GM23338 (cell line): ENCODE measurements at regions not wholly inside any gene's neighbourhood (a gene's known extent, or its start where the extent isn't known, plus 50 kb on each side); places are given as distances from the start of the nearest gene placed in this dataset.

Source experiments
- ATAC-seq: fragments of 200-7000 bp; cut with Tn5 transposase; 3 replicates; pipeline ENCODE4 v1.9.1; 2020
- DNase-seq: peaks from one replicate; pipeline ENCODE4 v3.0.0-alpha.2; 2015; ENCODE audit warnings: low spot score
- H2AFZ ChIP-seq: fragments of 200-600 bp; sonication (generic); 2 replicates; pipeline ENCODE4 v1.8.0; 2016; ENCODE audit warnings: antibody characterized with exemption, mild to moderate bottlenecking, moderate library complexity
- H3F3A ChIP-seq: fragments of 200-600 bp; sonication (generic); replicated peaks from 2 replicates; pipeline ENCODE4 v1.8.0; 2017; ENCODE audit warnings: antibody characterized with exemption, mixed run types, low read depth
- H3K27ac ChIP-seq: fragments of 200-600 bp; sonication (generic); 2 replicates; pipeline ENCODE4 v1.6.1; 2016; ENCODE audit warnings: low read depth
- H3K27me3 ChIP-seq: fragments of 200-600 bp; sonication (generic); 2 replicates; pipeline ENCODE4 v1.8.0; 2016; ENCODE audit warnings: mild to moderate bottlenecking, mixed run types, moderate library complexity; ENCODE audit not compliant: insufficient read depth
- H3K36me3 ChIP-seq: fragments of 200-600 bp; sonication (generic); 2 replicates; pipeline ENCODE4 v1.8.0; 2016; ENCODE audit warnings: mild to moderate bottlenecking; ENCODE audit not compliant: insufficient read depth
- H3K4me1 ChIP-seq: fragments of 200-600 bp; sonication (generic); 2 replicates; pipeline ENCODE4 v1.8.0; 2016; ENCODE audit warnings: mild to moderate bottlenecking, moderate library complexity; ENCODE audit not compliant: insufficient read depth
- H3K4me2 ChIP-seq: fragments of 200-600 bp; sonication (generic); 2 replicates; pipeline ENCODE4 v1.7.1; 2017; ENCODE audit warnings: mixed run types
- H3K4me3 ChIP-seq: fragments of 200-600 bp; sonication (generic); 2 replicates; pipeline ENCODE4 v1.6.1; 2016; ENCODE audit warnings: mixed run types
- H3K79me2 ChIP-seq: fragments of 200-600 bp; sonication (generic); replicated peaks from 2 replicates; pipeline ENCODE4 v1.8.0; 2017; ENCODE audit warnings: mild to moderate bottlenecking; ENCODE audit not compliant: insufficient read depth
- H3K9me2 ChIP-seq: fragments of 200-600 bp; sonication (generic); 2 replicates; pipeline ENCODE4 v1.8.0; 2017; ENCODE audit not compliant: insufficient read depth
- H4K20me1 ChIP-seq: fragments of 200-600 bp; sonication (generic); replicated peaks from 2 replicates; pipeline ENCODE4 v1.8.0; 2017; ENCODE audit warnings: mild to moderate bottlenecking; ENCODE audit not compliant: insufficient read depth
- H3K27ac Mint-ChIP-seq: 2 replicates; pipeline ENCODE4 v1.8.0; 2020; ENCODE audit warnings: inconsistent platforms, mild to moderate bottlenecking, moderate library complexity, mixed read lengths
- H3K27me3 Mint-ChIP-seq: 3 replicates; pipeline ENCODE4 v1.8.0; 2022; ENCODE audit warnings: low read depth, mild to moderate bottlenecking, moderate library complexity, mixed read lengths, inconsistent platforms; ENCODE audit not compliant: insufficient read depth, poor library complexity
- H3K36me3 Mint-ChIP-seq: 3 replicates; pipeline ENCODE4 v1.8.0; 2021; ENCODE audit warnings: low read depth, mild to moderate bottlenecking, inconsistent platforms, moderate library complexity, mixed read lengths
- H3K4me1 Mint-ChIP-seq: 3 replicates; pipeline ENCODE4 v1.8.0; 2020; ENCODE audit warnings: mild to moderate bottlenecking, inconsistent platforms, mixed read lengths
- H3K4me3 Mint-ChIP-seq: 3 replicates; pipeline ENCODE4 v1.8.0; 2021; ENCODE audit warnings: moderate library complexity, mild to moderate bottlenecking, inconsistent platforms, mixed read lengths
- H3K9me3 Mint-ChIP-seq: 3 replicates; pipeline ENCODE4 v1.8.0; 2020; ENCODE audit warnings: moderate library complexity, mild to moderate bottlenecking, inconsistent platforms, mixed read lengths
- CREB1 ChIP-seq: fragments of 250-450 bp; sonication (Bioruptor Pico); IDR thresholded peaks from 2 replicates; pipeline ENCODE4 v1.5.0; 2020; ENCODE audit warnings: low read depth, mild to moderate bottlenecking, moderate library complexity
- EZH2 ChIP-seq: fragments of 200-600 bp; sonication (generic); IDR thresholded peaks from one replicate; pipeline ENCODE4 v1.8.0; 2017; ENCODE audit warnings: antibody characterized with exemption, mild to moderate bottlenecking, low read depth; ENCODE audit not compliant: unreplicated experiment
- NANOG ChIP-seq: IDR thresholded peaks from 2 replicates; pipeline ENCODE4 v1.6.1; 2016; ENCODE audit warnings: antibody characterized with exemption, borderline replicate concordance
- TF ChIP-seq, protein P1 (sequence below), 2 experiments: fragments of 200-600 bp in 1 of 2; sonication (generic) in 1 of 2; conservative IDR thresholded peaks; 2 replicates each; pipeline versions ENCODE4 v1.5.1 to v1.6.1; 2016 to 2017; ENCODE audit warnings: antibody characterized with exemption in 2 of 2, low read depth in 2 of 2, mild to moderate bottlenecking in 2 of 2, moderate library complexity in 1 of 2
- TF ChIP-seq, protein P2 (sequence below): fragments of 250-450 bp; sonication (Bioruptor Pico); IDR thresholded peaks from 2 replicates; pipeline ENCODE4 v1.5.0; 2020; ENCODE audit warnings: mild to moderate bottlenecking, moderate library complexity

DNA sequence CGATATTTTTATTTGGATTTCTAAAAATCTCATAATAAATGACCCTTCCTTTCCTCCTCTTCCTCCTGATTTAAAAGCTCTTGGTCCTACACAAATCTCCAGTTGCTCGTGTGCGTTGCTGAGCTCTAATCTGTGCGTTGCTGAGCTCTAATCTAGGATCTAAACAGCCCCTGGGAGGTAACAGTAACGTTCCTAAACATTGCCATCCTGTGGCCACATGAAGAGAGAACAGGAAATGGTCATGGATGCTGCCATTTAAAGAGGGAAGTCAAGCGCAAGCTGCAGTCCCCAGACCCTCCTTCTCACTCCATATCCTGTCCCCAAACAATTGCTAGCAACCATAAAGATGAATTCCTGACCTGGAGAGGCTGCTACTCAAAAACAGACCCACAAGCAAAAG, 170.8 kb downstream of the NUFIP1 start:
- ATAC-seq = peak; percentile 84
- H3K27ac ChIP-seq = no peak overlapping the region

More for the DNA sequence above, 170.8 kb downstream of the NUFIP1 start:
- no peak overlapping the region for H3K4me2 ChIP-seq
- no peak overlapping the region for H3K4me3 ChIP-seq
- peaks cover 40% of the 10 kb centered on the region for H3K4me1 Mint-ChIP-seq
- no peaks in the 10 kb centered on the region; the same call in 1 of the 2 replicates for H3K9me2 ChIP-seq
- no peaks in the 10 kb centered on the region for H3K36me3 Mint-ChIP-seq
- H2AFZ ChIP-seq = peak overlapping the region; percentile 1; the same call in 1 of the 2 replicates
- no peaks in the 10 kb centered on the region for H3F3A ChIP-seq
- peak; percentile 79 for DNase-seq
- no peaks in the 10 kb centered on the region for H3K36me3 ChIP-seq
- H3K27me3 Mint-ChIP-seq = peaks cover 4% of the 10 kb centered on the region
- no peak for TF ChIP-seq EZH2
- TF ChIP-seq, protein P1, sequence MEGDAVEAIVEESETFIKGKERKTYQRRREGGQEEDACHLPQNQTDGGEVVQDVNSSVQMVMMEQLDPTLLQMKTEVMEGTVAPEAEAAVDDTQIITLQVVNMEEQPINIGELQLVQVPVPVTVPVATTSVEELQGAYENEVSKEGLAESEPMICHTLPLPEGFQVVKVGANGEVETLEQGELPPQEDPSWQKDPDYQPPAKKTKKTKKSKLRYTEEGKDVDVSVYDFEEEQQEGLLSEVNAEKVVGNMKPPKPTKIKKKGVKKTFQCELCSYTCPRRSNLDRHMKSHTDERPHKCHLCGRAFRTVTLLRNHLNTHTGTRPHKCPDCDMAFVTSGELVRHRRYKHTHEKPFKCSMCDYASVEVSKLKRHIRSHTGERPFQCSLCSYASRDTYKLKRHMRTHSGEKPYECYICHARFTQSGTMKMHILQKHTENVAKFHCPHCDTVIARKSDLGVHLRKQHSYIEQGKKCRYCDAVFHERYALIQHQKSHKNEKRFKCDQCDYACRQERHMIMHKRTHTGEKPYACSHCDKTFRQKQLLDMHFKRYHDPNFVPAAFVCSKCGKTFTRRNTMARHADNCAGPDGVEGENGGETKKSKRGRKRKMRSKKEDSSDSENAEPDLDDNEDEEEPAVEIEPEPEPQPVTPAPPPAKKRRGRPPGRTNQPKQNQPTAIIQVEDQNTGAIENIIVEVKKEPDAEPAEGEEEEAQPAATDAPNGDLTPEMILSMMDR (conservative IDR thresholded peaks at IDR 0.05; ENCODE audit: low read depth in 2 of 2) = peak; percentile 62 to 76
- TF ChIP-seq CREB1 = no peak
- TF ChIP-seq NANOG = no peak
- TF ChIP-seq, protein P2, sequence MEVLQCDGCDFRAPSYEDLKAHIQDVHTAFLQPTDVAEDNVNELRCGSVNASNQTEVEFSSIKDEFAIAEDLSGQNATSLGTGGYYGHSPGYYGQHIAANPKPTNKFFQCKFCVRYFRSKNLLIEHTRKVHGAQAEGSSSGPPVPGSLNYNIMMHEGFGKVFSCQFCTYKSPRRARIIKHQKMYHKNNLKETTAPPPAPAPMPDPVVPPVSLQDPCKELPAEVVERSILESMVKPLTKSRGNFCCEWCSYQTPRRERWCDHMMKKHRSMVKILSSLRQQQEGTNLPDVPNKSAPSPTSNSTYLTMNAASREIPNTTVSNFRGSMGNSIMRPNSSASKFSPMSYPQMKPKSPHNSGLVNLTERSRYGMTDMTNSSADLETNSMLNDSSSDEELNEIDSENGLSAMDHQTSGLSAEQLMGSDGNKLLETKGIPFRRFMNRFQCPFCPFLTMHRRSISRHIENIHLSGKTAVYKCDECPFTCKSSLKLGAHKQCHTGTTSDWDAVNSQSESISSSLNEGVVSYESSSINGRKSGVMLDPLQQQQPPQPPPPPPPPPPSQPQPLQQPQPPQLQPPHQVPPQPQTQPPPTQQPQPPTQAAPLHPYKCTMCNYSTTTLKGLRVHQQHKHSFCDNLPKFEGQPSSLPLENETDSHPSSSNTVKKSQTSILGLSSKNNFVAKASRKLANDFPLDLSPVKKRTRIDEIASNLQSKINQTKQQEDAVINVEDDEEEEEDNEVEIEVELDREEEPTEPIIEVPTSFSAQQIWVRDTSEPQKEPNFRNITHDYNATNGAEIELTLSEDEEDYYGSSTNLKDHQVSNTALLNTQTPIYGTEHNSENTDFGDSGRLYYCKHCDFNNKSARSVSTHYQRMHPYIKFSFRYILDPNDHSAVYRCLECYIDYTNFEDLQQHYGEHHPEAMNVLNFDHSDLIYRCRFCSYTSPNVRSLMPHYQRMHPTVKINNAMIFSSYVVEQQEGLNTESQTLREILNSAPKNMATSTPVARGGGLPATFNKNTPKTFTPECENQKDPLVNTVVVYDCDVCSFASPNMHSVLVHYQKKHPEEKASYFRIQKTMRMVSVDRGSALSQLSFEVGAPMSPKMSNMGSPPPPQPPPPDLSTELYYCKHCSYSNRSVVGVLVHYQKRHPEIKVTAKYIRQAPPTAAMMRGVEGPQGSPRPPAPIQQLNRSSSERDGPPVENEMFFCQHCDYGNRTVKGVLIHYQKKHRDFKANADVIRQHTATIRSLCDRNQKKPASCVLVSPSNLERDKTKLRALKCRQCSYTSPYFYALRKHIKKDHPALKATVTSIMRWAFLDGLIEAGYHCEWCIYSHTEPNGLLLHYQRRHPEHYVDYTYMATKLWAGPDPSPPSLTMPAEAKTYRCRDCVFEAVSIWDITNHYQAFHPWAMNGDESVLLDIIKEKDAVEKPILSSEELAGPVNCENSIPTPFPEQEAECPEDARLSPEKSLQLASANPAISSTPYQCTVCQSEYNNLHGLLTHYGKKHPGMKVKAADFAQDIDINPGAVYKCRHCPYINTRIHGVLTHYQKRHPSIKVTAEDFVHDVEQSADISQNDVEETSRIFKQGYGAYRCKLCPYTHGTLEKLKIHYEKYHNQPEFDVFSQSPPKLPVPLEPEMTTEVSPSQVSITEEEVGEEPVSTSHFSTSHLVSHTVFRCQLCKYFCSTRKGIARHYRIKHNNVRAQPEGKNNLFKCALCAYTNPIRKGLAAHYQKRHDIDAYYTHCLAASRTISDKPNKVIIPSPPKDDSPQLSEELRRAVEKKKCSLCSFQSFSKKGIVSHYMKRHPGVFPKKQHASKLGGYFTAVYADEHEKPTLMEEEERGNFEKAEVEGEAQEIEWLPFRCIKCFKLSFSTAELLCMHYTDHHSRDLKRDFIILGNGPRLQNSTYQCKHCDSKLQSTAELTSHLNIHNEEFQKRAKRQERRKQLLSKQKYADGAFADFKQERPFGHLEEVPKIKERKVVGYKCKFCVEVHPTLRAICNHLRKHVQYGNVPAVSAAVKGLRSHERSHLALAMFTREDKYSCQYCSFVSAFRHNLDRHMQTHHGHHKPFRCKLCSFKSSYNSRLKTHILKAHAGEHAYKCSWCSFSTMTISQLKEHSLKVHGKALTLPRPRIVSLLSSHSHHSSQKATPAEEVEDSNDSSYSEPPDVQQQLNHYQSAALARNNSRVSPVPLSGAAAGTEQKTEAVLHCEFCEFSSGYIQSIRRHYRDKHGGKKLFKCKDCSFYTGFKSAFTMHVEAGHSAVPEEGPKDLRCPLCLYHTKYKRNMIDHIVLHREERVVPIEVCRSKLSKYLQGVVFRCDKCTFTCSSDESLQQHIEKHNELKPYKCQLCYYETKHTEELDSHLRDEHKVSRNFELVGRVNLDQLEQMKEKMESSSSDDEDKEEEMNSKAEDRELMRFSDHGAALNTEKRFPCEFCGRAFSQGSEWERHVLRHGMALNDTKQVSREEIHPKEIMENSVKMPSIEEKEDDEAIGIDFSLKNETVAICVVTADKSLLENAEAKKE (CRISPR knock-in tag) = no peak
- H3K79me2 ChIP-seq = no peaks in the 10 kb centered on the region
- H3K4me1 ChIP-seq = peaks cover 24% of the 10 kb centered on the region
- H3K27me3 ChIP-seq = no peaks in the 10 kb centered on the region
- no peaks in the 10 kb centered on the region for H3K9me3 Mint-ChIP-seq
- H3K4me3 Mint-ChIP-seq = no peak overlapping the region
- H4K20me1 ChIP-seq = no peaks in the 10 kb centered on the region
- H3K27ac Mint-ChIP-seq = no peak overlapping the region
